Uterus (tissue), 3 donors: ENCODE measurements at regions not wholly inside any gene's neighbourhood (a gene's known extent, or its start where the extent isn't known, plus 50 kb on each side); places are given as distances from the start of the nearest gene placed in this dataset.

Source experiments
- DNase-seq, 2 donors: peaks; one replicate each; pipeline ENCODE4 v3.0.0-alpha.2; 2019 to 2020
- H3K27ac ChIP-seq, 2 donors: fragments of 200-600 bp; sonication (generic); 1 replicate in 1 of 2; 2 replicates in 1 of 2; pipeline ENCODE4 v1.5.1; 2016 to 2018
- H3K27me3 ChIP-seq, 2 donors: fragments of 200-600 bp; sonication (generic); one replicate each; pipeline ENCODE4 v1.5.1; 2018 to 2019; ENCODE audit warnings: control low read depth in 1 of 2
- H3K36me3 ChIP-seq, 2 donors: fragments of 200-600 bp; sonication (generic); one replicate each; pipeline ENCODE4 v1.5.1; 2019; ENCODE audit warnings: control low read depth in 1 of 2
- H3K4me1 ChIP-seq, 2 donors: fragments of 200-600 bp; sonication (generic); one replicate each; pipeline ENCODE4 v1.5.1; 2018 to 2019; ENCODE audit warnings: control low read depth in 1 of 2
- H3K4me3 ChIP-seq, 2 donors: fragments of 200-600 bp; sonication (generic); 1 replicate in 1 of 2; 2 replicates in 1 of 2; pipeline ENCODE4 v1.5.1; 2018 to 2019; ENCODE audit warnings: mild to moderate bottlenecking in 1 of 2
- H3K9me3 ChIP-seq, 2 donors: fragments of 200-600 bp; sonication (generic); one replicate each; pipeline ENCODE4 v1.5.1; 2019; ENCODE audit warnings: control low read depth in 1 of 2
- POLR2A ChIP-seq, 2 donors: fragments of 450-650 bp; IDR thresholded peaks; one replicate each; pipeline ENCODE4 v1.6.1; 2016; ENCODE audit warnings: antibody characterized with exemption in 2 of 2, mild to moderate bottlenecking in 1 of 2, moderate library complexity in 1 of 2
- intact Hi-C: fragments of 100-400 bp; cut with DNase I; formaldehyde crosslinking; loops from one replicate; pipeline ENCODE4 v1.15.1; 2023; ENCODE audit warnings: low total_unique reads
- TF ChIP-seq, protein P1 (sequence below), 4 experiments: fragments of 200-600 bp in 2 of 4; fragments of 450-650 bp in 2 of 4; sonication (generic) in 2 of 4; IDR thresholded peaks; one replicate each; pipeline ENCODE4 v1.5.1; 2016 to 2019; ENCODE audit warnings: antibody characterized with exemption in 4 of 4, mild to moderate bottlenecking in 2 of 4, moderate library complexity in 1 of 4
- donor health status: DM: yes; HTN: yes; CAD: no.

DNA sequence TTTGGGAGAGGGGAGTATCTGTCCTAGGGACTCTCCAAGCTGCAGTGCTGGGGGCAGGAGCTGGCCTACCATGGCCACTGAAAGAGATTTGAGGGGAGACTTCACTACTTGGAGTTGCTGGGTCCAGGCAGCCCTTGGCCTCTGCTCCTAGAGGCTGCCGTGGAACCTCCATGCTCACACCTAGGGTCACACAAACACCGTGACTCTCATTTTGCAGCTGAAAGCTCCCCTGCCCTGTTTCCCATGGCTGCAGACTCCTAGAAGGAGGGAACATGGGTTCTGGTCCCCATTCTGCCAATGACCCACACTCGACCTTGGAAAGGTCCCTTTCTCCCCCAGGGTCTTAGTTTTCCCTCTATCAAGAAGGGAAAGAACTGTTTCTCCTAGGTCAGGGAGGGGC, 147.1 kb upstream of the PPP1R26 start:
- Histone ChIP-seq H3K4me3 (no peak overlapping the region), H3K27me3 (no peaks in the 10 kb centered on the region), H3K36me3 (no peaks in the 10 kb centered on the region), H3K27ac (no peak overlapping the region), H3K9me3 (no peaks in the 10 kb centered on the region), H3K4me1 (no peaks in the 10 kb centered on the region)
- TF ChIP-seq, protein P1, sequence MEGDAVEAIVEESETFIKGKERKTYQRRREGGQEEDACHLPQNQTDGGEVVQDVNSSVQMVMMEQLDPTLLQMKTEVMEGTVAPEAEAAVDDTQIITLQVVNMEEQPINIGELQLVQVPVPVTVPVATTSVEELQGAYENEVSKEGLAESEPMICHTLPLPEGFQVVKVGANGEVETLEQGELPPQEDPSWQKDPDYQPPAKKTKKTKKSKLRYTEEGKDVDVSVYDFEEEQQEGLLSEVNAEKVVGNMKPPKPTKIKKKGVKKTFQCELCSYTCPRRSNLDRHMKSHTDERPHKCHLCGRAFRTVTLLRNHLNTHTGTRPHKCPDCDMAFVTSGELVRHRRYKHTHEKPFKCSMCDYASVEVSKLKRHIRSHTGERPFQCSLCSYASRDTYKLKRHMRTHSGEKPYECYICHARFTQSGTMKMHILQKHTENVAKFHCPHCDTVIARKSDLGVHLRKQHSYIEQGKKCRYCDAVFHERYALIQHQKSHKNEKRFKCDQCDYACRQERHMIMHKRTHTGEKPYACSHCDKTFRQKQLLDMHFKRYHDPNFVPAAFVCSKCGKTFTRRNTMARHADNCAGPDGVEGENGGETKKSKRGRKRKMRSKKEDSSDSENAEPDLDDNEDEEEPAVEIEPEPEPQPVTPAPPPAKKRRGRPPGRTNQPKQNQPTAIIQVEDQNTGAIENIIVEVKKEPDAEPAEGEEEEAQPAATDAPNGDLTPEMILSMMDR (IDR thresholded peaks at IDR 0.05): no peak
- no peak for TF ChIP-seq POLR2A (IDR thresholded peaks at IDR 0.05)
- peak in 1 of 2 donors; percentile 1 for DNase-seq
- intact Hi-C loops: no loop called here

DNA sequence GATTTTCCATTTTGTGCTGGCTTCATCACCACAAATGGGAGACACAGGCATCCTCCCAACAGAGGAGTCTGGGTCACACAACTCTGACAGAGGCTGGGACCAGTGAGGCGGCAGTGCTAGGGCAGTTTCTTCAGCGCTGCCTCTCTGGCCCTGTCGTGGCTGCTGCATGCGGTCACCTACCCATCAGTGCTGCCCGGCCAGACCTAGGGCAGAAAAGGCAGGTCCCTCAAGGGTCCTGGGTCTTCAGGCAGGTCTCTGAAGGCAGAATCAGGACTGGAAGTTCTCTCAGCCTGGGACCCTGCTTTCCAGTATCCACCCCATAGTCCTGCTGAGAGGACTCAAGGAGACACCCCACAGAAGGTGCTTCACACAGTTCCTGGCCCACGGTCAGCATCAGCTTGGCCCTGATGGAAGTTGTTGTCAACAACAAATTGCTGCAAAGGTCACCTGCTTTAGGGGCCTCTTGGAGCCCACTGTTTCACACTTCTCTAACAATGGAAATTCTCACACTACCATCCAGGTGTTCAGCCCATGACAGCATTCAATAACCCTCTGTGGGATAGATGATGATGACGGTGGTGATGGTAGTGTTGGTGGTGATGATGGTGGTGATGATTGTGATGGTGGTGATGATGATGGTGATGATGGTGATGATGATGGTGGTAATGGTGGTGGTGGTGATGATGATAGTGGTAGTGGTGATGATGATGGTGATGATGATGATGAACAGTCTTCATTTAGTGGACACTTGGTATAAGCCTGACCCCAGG, 146.4 kb upstream of the PPP1R26 start:
- no peak overlapping the region for H3K27ac ChIP-seq
- peak in 1 of 2 donors; percentile 6 for DNase-seq
- no peaks in the 10 kb centered on the region for H3K9me3 ChIP-seq
- no peak for TF ChIP-seq POLR2A (IDR thresholded peaks at IDR 0.05)
- TF ChIP-seq, protein P1 (IDR thresholded peaks at IDR 0.05): no peak
- H3K4me3 ChIP-seq: no peak overlapping the region
- H3K27me3 ChIP-seq: no peaks in the 10 kb centered on the region
- no peaks in the 10 kb centered on the region for H3K36me3 ChIP-seq
- intact Hi-C loops: no loop called here
- H3K4me1 ChIP-seq: no peaks in the 10 kb centered on the region

DNA sequence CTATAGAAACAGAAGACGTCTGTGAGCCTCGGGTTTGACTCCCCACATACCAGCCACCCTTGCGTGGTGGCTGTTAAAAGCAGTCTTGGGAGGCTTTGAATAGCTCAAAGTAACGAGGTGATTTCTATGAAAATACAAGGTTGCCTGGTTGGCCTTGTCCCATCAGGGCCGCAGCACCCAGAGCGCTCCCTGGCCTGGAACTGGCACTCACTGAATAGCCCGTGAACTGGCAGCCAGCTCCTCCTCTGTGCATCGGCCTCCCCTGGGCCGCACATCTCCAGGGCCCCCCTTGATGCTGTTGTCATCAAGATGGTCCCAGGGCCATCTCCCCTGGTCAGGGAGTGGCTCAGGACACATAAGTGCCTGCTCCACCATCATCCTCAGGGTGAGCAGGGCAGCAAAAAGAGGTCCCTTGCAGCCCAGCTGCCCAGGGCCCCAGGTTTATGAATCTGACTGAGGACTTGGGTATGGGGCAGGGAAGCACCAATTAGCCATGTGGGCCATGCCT, 144.6 kb upstream of the PPP1R26 start:
- Histone ChIP-seq H3K27me3 (no peaks in the 10 kb centered on the region), H3K4me3 (no peak overlapping the region), H3K36me3 (no peaks in the 10 kb centered on the region), H3K27ac (no peak overlapping the region), H3K9me3 (no peaks in the 10 kb centered on the region), H3K4me1 (no peaks in the 10 kb centered on the region)
- intact Hi-C loops: no loop called here
- TF ChIP-seq, protein P1 (IDR thresholded peaks at IDR 0.05): no peak
- DNase-seq: peak in 1 of 2 donors; percentile 3

DNA sequence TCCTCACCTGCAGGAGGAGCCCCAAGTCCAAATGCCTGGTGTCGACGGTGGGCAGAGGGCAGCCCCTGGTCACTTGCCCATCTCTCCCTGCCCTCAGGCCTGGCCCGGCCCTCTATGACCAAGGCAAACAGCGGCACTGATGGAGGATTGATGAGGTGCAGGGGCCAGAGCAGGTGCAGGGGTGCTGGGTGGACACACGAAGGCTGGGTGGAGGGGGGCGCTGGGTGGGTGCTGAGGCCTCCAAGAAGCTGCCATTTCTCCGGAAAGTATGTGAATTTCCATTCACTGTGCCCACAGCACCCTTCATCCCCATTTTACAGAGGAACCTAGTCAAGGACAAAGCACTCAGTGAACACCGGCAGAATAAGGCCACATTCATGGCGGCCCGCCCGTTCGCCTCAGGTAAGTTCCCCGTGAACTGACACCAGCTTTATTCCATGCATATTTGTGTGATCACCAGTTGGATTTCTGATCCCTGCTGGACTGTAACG, 143.8 kb upstream of the PPP1R26 start:
- H3K4me3 ChIP-seq: no peak overlapping the region
- H3K4me1 ChIP-seq: no peaks in the 10 kb centered on the region
- no peak overlapping the region for H3K27ac ChIP-seq
- intact Hi-C loops: no loop called here
- no peaks in the 10 kb centered on the region for H3K36me3 ChIP-seq
- peak in 1 of 2 donors; percentile 2 for DNase-seq
- H3K27me3 ChIP-seq: no peaks in the 10 kb centered on the region
- H3K9me3 ChIP-seq: no peaks in the 10 kb centered on the region
- TF ChIP-seq, protein P1 (IDR thresholded peaks at IDR 0.05): no peak
- TF ChIP-seq POLR2A (IDR thresholded peaks at IDR 0.05): no peak

DNA sequence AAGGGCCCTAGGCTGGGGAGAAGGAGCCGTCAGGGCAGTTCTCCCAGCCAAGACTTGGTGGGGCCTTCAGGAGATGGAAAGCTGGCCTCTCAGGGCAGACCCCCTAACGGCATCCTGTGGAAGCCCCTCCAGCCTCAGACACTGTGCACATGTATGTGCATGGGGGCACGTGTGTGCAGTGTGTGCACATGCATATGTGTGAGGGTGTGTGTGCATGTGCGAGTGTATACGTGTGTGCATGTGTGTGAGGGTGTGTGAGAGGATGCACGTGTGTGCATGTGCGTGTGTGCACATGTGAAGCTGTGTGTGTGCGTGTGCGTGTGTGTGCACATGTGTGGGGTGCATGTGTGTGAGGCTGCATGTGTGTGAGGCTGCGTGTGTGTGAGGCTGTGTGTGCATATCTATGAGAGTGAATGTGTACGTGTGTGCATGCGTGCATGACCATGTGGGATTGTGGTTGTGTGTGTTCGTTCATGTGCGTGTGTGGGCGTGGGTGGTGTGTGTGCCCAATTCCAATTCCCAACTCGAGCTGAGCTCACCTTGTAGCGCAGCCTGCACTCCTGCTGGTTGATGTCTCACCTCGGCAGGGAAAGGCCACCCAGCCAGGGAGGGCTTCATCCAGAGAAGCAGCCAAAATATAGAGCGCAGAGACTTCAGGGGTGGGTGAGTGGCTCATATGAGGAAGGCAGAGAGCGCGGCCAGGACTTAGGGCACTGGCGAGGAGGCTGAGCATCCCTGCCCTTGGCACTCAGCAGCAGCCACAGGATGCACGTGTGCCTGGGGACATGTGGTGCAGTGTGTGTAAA, 142.7 kb upstream of the PPP1R26 start:
- no peak overlapping the region for H3K27ac ChIP-seq
- H3K9me3 ChIP-seq: no peaks in the 10 kb centered on the region
- H3K27me3 ChIP-seq: no peaks in the 10 kb centered on the region
- no peaks in the 10 kb centered on the region for H3K36me3 ChIP-seq
- TF ChIP-seq POLR2A (IDR thresholded peaks at IDR 0.05): no peak
- TF ChIP-seq, protein P1 (IDR thresholded peaks at IDR 0.05): no peak
- no peak overlapping the region for H3K4me3 ChIP-seq
- DNase-seq: no peak
- intact Hi-C loops: no loop called here
- no peaks in the 10 kb centered on the region for H3K4me1 ChIP-seq
